Liver (tissue), 8 donors: ENCODE measurements at regions not wholly inside any gene's neighbourhood (a gene's known extent, or its start where the extent isn't known, plus 50 kb on each side); places are given as distances from the start of the nearest gene placed in this dataset.
"Not testable (repeated sequence)": the region's sequence is repeated elsewhere in the genome, so short reads cannot be mapped to it uniquely, and the experiment has no call there.

Experiments
- DNase-seq: peaks from one replicate; pipeline ENCODE4 v3.0.0-alpha.2; 2017; ENCODE audit warnings: low spot score
- H3K27ac ChIP-seq, 2 donors: one replicate each; pipeline ENCODE4 v1.7.0; 2013; ENCODE audit warnings: inconsistent platforms in 2 of 2, low read length in 2 of 2, control low read depth in 1 of 2, low read depth in 1 of 2, mild to moderate bottlenecking in 1 of 2
- H3K27me3 ChIP-seq, 4 donors: one replicate each; pipeline versions ENCODE4 v1.6.1 to v1.7.0; 2013; ENCODE audit warnings: low read length in 3 of 4, inconsistent platforms in 1 of 4, mild to moderate bottlenecking in 1 of 4, moderate library complexity in 1 of 4; ENCODE audit not compliant: control insufficient read depth in 4 of 4, insufficient read depth in 4 of 4
- H3K36me3 ChIP-seq, 4 donors: one replicate each; pipeline versions ENCODE4 v1.6.1 to v1.7.0; 2013; ENCODE audit warnings: low read length in 3 of 4, mild to moderate bottlenecking in 3 of 4, low read depth in 1 of 4, moderate library complexity in 1 of 4; ENCODE audit not compliant: control insufficient read depth in 4 of 4, insufficient read depth in 3 of 4
- H3K4me1 ChIP-seq, 4 donors: one replicate each; pipeline versions ENCODE4 v1.6.1 to v1.7.0; 2013; ENCODE audit warnings: low read length in 3 of 4, mild to moderate bottlenecking in 3 of 4, moderate library complexity in 1 of 4; ENCODE audit not compliant: control insufficient read depth in 4 of 4, insufficient read depth in 4 of 4
- H3K4me3 ChIP-seq, 3 donors: one replicate each; pipeline versions ENCODE4 v1.6.1 to v1.7.0; 2013; ENCODE audit warnings: low read length in 3 of 3, control low read depth in 1 of 3, low read depth in 1 of 3, mild to moderate bottlenecking in 1 of 3
- H3K9ac ChIP-seq, 2 donors: one replicate each; pipeline ENCODE4 v1.7.0; 2013; ENCODE audit warnings: low read length in 2 of 2, mild to moderate bottlenecking in 2 of 2, moderate library complexity in 2 of 2, control low read depth in 1 of 2, low read depth in 1 of 2
- H3K9me3 ChIP-seq, 4 donors: one replicate each; pipeline versions ENCODE4 v1.6.1 to v1.7.0; 2013; ENCODE audit warnings: low read length in 3 of 4; ENCODE audit not compliant: control insufficient read depth in 4 of 4
- ATF3 ChIP-seq: IDR thresholded peaks from 2 replicates; pipeline ENCODE4 v1.6.1; 2016; ENCODE audit warnings: antibody characterized with exemption
- CTCF ChIP-seq: fragments of 150-350 bp; IDR thresholded peaks from 2 replicates; pipeline ENCODE4 v1.5.1; 2017; ENCODE audit warnings: improper control_type of control experiment, low read depth, low read length; ENCODE audit not compliant: missing input control
- FOXA1 ChIP-seq: IDR thresholded peaks from 2 replicates; pipeline ENCODE4 v1.6.1; 2016; ENCODE audit warnings: antibody characterized with exemption
- FOXA2 ChIP-seq: IDR thresholded peaks from 2 replicates; pipeline ENCODE4 v1.6.1; 2016; ENCODE audit warnings: antibody characterized with exemption
- HNF4A ChIP-seq, 2 donors: conservative IDR thresholded peaks; 2 replicates each; pipeline ENCODE4 v1.6.1; 2016; ENCODE audit warnings: antibody characterized with exemption in 2 of 2, mild to moderate bottlenecking in 2 of 2
- HNF4G ChIP-seq: IDR thresholded peaks from 2 replicates; pipeline ENCODE4 v1.6.1; 2016; ENCODE audit warnings: antibody characterized with exemption
- JUND ChIP-seq, 2 donors: IDR thresholded peaks; 2 replicates each; pipeline ENCODE4 v1.6.1; 2016; ENCODE audit warnings: antibody characterized with exemption in 2 of 2
- REST ChIP-seq: IDR thresholded peaks from 2 replicates; pipeline ENCODE4 v1.6.1; 2016; ENCODE audit warnings: antibody characterized with exemption, mild to moderate bottlenecking
- TAF1 ChIP-seq: conservative IDR thresholded peaks from 2 replicates; pipeline ENCODE4 v1.6.1; 2016; ENCODE audit warnings: antibody characterized with exemption, mild to moderate bottlenecking
- YY1 ChIP-seq: IDR thresholded peaks from 2 replicates; pipeline ENCODE4 v1.6.1; 2016; ENCODE audit warnings: antibody characterized with exemption, mild to moderate bottlenecking
- whole genome bisulfite sequencing: extraction: QIAGEN DNeasy Blood & Tissue Kit; methylation state at CpG from one replicate; pipeline ENCODE4 v1.1.7; 2013; 5-methylcytosine and 5-hydroxymethylcytosine counted together
- TF ChIP-seq, protein P1 (sequence below): IDR thresholded peaks from 2 replicates; pipeline ENCODE4 v1.6.1; 2016; ENCODE audit warnings: antibody characterized with exemption
- donor health status: healthy.
- donor health status: healthy.
- donor health status: healthy.
- donor health status: healthy.
- donor health status: healthy.

GRCh38 chr12:59429766-59430165, 166.1 kb upstream of the SLC16A7 start (continued):
- TF ChIP-seq REST (no peak), JUND (IDR thresholded peaks at IDR 0.05) (no peak), HNF4A (conservative IDR thresholded peaks at IDR 0.05) (no peak)

DNA sequence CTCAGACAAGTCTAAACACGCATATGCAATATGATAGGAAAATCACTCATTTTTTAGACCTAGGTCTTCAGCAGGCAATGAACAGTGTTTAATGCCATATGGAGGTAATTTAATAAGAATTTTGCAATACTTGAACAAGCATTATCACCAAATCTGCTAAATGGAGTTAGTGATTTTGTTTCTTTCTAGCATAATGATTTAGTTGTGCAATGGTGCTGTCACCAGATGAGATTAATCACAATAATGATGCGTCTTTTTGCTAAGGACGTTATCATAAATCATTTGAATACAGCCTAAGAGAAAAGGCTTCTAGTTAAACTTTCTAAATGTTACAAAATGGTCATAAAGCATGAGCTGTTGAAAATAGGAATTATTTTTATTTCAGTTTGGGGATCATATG, 170.0 kb upstream of the SLC16A7 start:
- no peak overlapping the region for H3K4me3 ChIP-seq
- WGBS: 93% methylated on average over 3 of the region's 3 CpGs
- no peaks in the 10 kb centered on the region for H3K27me3 ChIP-seq
- no peak overlapping the region for H3K27ac ChIP-seq
- no peaks in the 10 kb centered on the region for H3K9me3 ChIP-seq
- H3K9ac ChIP-seq: no peak overlapping the region
- H3K4me1 ChIP-seq: no peaks in the 10 kb centered on the region
- DNase-seq: no peak
- TF ChIP-seq, protein P1, sequence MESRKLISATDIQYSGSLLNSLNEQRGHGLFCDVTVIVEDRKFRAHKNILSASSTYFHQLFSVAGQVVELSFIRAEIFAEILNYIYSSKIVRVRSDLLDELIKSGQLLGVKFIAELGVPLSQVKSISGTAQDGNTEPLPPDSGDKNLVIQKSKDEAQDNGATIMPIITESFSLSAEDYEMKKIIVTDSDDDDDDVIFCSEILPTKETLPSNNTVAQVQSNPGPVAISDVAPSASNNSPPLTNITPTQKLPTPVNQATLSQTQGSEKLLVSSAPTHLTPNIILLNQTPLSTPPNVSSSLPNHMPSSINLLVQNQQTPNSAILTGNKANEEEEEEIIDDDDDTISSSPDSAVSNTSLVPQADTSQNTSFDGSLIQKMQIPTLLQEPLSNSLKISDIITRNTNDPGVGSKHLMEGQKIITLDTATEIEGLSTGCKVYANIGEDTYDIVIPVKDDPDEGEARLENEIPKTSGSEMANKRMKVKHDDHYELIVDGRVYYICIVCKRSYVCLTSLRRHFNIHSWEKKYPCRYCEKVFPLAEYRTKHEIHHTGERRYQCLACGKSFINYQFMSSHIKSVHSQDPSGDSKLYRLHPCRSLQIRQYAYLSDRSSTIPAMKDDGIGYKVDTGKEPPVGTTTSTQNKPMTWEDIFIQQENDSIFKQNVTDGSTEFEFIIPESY: no peak
- TF ChIP-seq HNF4G (no peak), YY1 (no peak), CTCF (no peak), TAF1 (no peak), FOXA2 (no peak), ATF3 (no peak), REST (no peak), JUND (IDR thresholded peaks at IDR 0.05) (no peak), FOXA1 (no peak)
- H3K36me3 ChIP-seq: no peaks in the 10 kb centered on the region

GRCh38 chr12:59424666-59425065, 171.2 kb upstream of the SLC16A7 start:
- 84% methylated on average over 3 of the region's 3 CpGs for WGBS
- H3K9me3 ChIP-seq, H3K27me3 ChIP-seq, H3K9ac ChIP-seq, H3K36me3 ChIP-seq, DNase-seq, H3K27ac ChIP-seq, H3K4me1 ChIP-seq, H3K4me3 ChIP-seq: not testable (repeated sequence)
